Pons (tissue), 1 donor: ENCODE measurements at regions not wholly inside any gene's neighbourhood (a gene's known extent, or its start where the extent isn't known, plus 50 kb on each side); places are given as distances from the start of the nearest gene placed in this dataset.

ENCODE experiments used
- DNase-seq: peaks from one replicate; pipeline ENCODE4 v3.0.0-alpha.2; 2016; ENCODE audit warnings: low spot score

DNA sequence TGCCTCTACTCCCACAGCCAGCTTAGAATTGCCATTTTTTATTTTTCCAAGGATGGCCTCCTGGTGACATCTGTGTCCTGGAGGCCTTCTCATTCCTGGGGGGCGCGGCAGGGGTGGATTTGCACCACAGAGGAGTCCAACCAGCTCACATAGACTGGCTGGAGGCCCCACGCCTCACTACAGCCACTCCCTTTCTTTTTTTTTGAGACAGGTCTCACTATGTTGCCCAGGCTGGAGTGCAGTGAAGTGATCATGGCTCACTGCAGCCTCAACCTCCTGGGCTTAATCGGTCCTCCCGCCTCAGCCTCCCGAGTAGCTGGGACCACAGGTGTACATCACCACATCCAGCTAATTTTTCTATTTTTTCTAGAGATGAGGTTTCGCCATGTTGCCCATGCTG lies 57.6 kb upstream of the DOCK1 start:
- DNase-seq = no peak

DNA sequence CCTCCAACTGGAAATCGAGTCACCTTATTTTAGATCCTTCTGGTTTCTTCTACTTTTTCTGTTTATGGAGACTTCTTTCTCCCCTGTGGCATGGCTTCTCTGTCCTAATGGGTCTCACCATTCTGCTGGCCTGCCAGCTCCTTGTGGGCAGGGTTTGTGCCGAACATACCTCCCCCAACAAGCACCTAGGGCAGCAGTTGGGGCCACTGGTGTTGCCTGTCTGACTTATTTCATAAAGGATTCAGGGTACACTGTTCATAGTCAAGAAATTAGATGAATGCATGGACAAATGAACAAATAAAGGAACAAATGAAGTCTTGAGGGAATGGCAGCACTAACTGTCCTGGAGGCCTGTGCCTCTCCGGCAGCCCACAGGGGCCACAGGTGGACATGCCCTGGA lies 55.6 kb upstream of the DOCK1 start:
- DNase-seq = no peak

DNA sequence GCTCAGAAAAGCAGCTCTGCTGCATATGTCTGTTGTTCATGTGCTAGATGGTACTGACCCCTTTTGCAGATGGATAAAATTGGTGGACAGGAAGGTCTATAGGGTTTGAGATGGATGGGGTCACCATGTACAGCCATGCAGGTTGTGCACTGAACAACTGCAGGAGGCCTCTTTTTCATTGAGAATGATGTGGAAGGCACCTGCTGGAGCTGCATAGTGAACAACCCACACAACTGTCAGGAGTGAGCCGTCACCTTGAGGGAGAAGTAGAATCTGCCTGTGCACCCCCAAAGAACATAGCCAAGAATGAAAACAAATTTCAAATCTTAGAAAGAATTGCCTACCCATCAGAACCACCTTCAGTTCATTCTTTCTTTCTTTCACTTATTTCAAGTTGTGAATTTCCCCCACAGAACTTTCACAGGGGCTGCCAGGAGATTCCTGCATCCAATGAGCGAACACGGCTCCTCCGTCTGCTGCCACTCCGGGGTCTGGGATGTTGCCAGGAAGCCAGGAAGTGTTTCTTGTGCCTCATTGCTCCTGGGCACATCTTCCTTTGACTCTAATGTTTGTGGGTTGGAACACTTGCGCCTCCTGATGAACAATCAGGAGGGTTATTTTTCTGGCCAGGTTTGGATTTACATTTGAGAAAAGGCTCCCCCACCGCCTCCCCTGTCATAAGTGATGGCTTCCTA lies 53.7 kb upstream of the DOCK1 start:
- DNase-seq = no peak

DNA sequence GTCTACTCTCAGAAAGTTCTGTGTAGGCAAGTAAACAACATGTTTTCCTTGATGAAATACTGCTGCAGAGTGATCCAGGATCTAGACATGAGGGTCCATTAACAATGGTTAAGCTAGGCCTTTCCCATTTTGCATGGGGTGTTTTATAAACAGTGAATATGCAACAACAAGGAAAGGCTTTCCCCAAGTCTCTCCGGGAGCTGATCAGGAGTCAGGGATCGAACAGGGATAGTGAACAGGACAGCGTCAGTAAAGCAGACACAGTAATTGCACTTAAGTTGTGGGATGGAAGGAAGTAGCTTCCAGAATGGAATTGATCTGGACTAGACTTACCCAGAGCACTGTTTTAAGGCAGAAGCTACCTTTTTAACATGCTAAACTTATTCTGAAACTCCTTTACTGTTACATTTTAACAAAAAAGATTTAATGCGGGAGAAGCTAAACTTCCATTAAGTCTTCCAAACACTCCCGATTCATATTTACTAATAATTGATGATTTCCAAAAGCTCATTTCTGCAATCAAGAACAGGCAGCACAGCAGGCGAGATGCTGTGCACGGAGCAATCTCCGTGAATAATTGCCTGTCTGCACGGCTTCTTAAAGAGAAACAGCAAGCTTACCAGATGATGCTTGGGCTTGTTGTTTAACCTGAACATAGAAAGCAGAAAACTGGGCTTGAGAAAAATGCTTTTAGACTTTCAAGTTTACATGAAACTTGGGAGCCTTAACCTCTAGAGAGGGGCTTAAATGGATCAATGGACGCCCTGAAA lies 50.3 kb upstream of the DOCK1 start:
- no peak for DNase-seq
